Fibroblast of pulmonary artery (primary cell): ENCODE measurements at regions not wholly inside any gene's neighbourhood (a gene's known extent, or its start where the extent isn't known, plus 50 kb on each side); places are given as distances from the start of the nearest gene placed in this dataset.
A peak's percentile ranks its signal among the peaks of the same experiment; 100 is the strongest.
"Not testable (repeated sequence)": the region's sequence is repeated elsewhere in the genome, so short reads cannot be mapped to it uniquely, and the experiment has no call there.

Experiments
- DNase-seq: peaks from one replicate; pipeline ENCODE4 v3.0.0-alpha.2; 2010; ENCODE audit warnings: low read depth
- H3K4me3 ChIP-seq: replicated peaks from 2 replicates; pipeline ENCODE4 v1.5.1; 2011; ENCODE audit warnings: low read depth, mild to moderate bottlenecking, control low read depth, low read length, moderate library complexity
- CTCF ChIP-seq: IDR thresholded peaks from 2 replicates; pipeline ENCODE4 v1.5.1; 2011; ENCODE audit warnings: mild to moderate bottlenecking, control low read depth, low read length, inconsistent platforms; ENCODE audit errors: missing control alignments

- no peak overlapping the region for H3K4me3 ChIP-seq
- TF ChIP-seq CTCF = no peak
- DNase-seq = no peak
These were observed 189.1 kb upstream of the CCNG1 start for GRCh38 chr5:163248333-163248732.

- no peak for TF ChIP-seq CTCF
- peak; percentile 1 for DNase-seq
- no peak overlapping the region for H3K4me3 ChIP-seq
These were observed 188.5 kb upstream of the CCNG1 start for GRCh38 chr5:163248871-163249270.

- TF ChIP-seq CTCF = no peak
- no peak overlapping the region for H3K4me3 ChIP-seq
- DNase-seq = no peak
These were observed 184.4 kb upstream of the CCNG1 start for GRCh38 chr5:163252950-163253349.

- no peak for DNase-seq
- no peak overlapping the region for H3K4me3 ChIP-seq
- no peak for TF ChIP-seq CTCF
These were observed 177.9 kb upstream of the CCNG1 start for GRCh38 chr5:163259495-163259894.

GRCh38 chr5:163260471-163260870, 176.9 kb upstream of the CCNG1 start:
- no peak for DNase-seq
- TF ChIP-seq CTCF = no peak

GRCh38 chr5:163260961-163261360, 176.4 kb upstream of the CCNG1 start:
- DNase-seq = no peak
- H3K4me3 ChIP-seq = no peak overlapping the region
- TF ChIP-seq CTCF = no peak

More at GRCh38 chr5:163260471-163260870, 176.9 kb upstream of the CCNG1 start:
- no peak overlapping the region for H3K4me3 ChIP-seq

GRCh38 chr5:163261647-163262269, 175.6 kb upstream of the CCNG1 start:
- no peak overlapping the region for H3K4me3 ChIP-seq
- TF ChIP-seq CTCF = no peak
- DNase-seq = no peak

GRCh38 chr5:163266249-163266648, 171.1 kb upstream of the CCNG1 start:
- H3K4me3 ChIP-seq, DNase-seq: not testable (repeated sequence)
